ENCODE measurements at regions not wholly inside any gene's neighbourhood (a gene's known extent, or its start where the extent isn't known, plus 50 kb on each side); places are given as distances from the start of the nearest gene placed in this dataset.
"Not testable (repeated sequence)": the region's sequence is repeated elsewhere in the genome, so short reads cannot be mapped to it uniquely, and the experiment has no call there.

- no peak overlapping the region for H3K4me3 ChIP-seq (ENCODE audit: low read depth, low read length)
- no peak for DNase-seq (ENCODE audit: low read depth)
Measured at GRCh38 chr7:125254566-125254965, 324.9 kb upstream of the POT1 start.

- DNase-seq (ENCODE audit: low read depth), result no peak
- no peak overlapping the region for H3K4me3 ChIP-seq (ENCODE audit: low read depth, low read length)
Measured at GRCh38 chr7:125253452-125254190, 324.0 kb upstream of the POT1 start.

DNA sequence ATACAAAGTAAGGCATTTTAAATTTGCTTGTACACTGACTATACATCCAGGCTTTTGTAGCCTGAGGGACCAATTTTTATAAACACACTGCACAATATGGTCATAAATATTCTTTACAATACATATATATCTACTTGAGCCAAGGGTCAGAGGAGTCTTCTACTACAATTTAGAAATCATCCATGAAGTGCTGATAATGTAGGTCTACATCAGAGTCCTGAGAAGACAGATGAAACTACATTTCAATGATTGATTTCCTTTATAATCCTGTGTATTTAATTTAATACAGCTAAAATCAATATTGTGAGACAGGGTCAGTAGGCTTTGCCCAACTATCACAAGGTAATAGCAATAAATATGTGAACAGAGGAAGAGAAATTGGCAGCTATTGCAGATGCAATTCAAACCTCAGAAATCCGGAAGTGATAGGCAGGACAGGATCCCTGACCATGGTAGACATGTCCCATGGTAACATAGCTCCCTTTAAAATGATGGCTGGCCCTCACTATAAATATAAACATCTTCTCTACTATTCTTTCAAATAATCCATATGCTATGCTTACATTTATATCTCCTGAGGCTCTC lies 318.0 kb upstream of the POT1 start:
- no peak overlapping the region for H3K4me3 ChIP-seq (ENCODE audit: low read depth, low read length)
- no peak for DNase-seq (ENCODE audit: low read depth)

DNA sequence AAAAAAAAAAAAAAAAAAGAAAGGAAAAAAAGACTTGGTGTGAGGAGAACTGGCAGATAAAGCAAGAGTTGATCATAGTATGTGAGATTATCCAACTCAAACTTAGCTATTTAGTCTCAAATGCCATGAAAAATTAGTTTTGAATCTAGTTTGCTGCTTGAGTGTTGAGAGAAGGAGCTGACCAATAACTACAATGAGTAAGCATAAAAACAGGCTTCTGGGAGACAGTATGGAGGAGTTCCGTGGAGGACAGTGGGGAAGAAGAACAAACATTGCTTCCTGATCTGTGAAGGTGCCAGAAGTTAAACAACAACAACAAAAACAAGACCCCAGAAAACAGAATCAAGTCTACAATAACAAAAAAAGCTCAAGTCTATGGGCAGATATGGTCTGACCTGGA lies 317.1 kb upstream of the POT1 start:
- H3K4me3 ChIP-seq (ENCODE audit: low read depth, low read length), result no peak overlapping the region
- no peak for DNase-seq (ENCODE audit: low read depth)

DNA sequence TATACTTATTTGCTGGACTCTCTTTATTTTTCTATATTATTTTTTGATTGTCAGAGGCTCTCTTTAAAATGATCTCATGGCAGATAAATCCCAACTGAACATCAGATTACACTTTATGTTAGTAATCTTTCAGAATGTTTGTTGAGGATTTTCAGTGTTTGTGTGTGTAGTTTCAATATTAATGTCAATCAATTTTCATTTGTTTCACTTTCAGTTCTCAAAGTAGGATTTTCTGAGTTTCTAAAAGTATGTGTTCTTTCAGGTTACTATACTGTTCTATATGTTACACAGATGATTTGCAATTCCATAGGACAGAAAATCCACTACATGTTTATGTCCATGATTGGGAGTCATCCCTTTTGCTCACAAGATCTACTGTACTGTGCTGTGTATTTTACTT lies 311.9 kb upstream of the POT1 start:
- no peak for DNase-seq (ENCODE audit: low read depth)
- no peak overlapping the region for H3K4me3 ChIP-seq (ENCODE audit: low read depth, low read length)

- DNase-seq (ENCODE audit: low read depth), result no peak
- no peak overlapping the region for H3K4me3 ChIP-seq (ENCODE audit: low read depth, low read length)
Measured at GRCh38 chr7:125222596-125222995, 293.0 kb upstream of the POT1 start.

DNA sequence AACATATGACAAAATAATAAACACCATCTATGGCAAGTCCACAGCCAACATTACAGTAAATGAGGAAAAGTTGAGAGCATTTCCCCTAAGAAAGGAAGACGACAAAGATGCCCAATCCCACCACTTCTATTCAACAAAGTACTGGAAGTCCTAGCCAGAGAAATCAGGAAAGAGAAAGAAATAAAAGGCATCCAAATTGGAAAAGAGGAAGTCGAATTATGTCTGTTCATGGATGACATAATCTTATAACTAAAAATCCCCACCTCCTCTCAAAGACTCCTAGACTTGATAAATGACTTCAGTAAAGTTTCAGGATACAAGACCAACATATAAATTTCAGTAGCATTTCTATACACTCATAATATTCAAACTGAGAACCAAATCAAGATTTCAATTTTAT lies 288.5 kb upstream of the POT1 start:
- DNase-seq (ENCODE audit: low read depth), result no peak
- no peak overlapping the region for H3K4me3 ChIP-seq (ENCODE audit: low read depth, low read length)

GRCh38 chr7:125201002-125201401 lies 271.4 kb upstream of the POT1 start:
- H3K4me3 ChIP-seq (ENCODE audit: low read depth, low read length), result no peak overlapping the region

DNA sequence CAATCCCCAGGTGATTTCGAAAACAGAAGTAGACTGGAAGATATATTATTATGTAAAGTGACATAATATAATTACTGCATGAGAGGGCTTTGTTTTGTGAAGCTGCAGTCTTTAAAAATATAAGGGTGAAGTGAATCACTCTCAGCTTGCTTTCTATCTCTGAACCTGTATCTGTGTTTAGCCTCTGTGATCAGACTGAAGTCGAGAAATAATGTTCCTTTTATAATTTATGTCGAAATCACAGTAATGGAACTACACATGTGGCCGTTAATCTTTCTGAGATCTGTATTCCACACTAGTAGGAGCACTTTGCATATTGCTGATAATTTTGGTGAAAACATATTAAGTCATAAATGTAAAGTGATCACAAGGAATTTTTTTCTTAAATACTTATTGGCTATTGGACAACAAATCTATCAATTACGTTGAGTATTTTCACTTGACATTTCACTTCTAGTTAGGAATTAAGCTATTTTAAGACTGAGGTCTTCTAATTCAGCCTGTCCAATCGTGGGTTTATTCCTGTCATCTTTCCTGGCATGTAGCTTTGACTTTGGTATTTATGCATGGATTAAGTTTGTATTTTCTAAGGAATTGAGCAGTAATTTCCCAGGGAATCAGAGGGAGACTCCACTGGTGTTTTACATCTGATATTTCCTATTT lies 268.2 kb upstream of the POT1 start:
- DNase-seq (ENCODE audit: low read depth), result no peak
- H3K4me3 ChIP-seq (ENCODE audit: low read depth, low read length), result no peak overlapping the region

More at GRCh38 chr7:125201002-125201401, 271.4 kb upstream of the POT1 start:
- DNase-seq (ENCODE audit: low read depth), result no peak

DNA sequence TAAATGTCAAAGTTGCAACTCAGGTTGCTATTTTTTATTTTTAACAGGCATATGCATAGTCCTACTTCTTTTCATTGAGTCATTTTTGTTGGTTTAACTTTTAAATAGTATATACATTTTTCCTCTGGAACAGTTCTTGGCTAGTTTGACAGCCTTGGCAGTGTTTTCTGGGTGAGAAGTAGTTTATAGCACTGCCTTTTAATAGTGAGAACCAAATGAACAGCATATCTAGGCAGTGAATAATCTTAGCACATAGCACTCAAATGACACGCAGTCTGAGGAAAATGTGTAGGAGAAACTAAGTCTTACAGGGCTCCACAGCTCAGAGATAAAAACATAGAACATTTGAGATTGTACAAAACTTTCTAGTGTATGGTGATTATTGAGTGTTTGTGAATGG lies 265.5 kb upstream of the POT1 start:
- DNase-seq (ENCODE audit: low read depth), result no peak
- no peak overlapping the region for H3K4me3 ChIP-seq (ENCODE audit: low read depth, low read length)

DNA sequence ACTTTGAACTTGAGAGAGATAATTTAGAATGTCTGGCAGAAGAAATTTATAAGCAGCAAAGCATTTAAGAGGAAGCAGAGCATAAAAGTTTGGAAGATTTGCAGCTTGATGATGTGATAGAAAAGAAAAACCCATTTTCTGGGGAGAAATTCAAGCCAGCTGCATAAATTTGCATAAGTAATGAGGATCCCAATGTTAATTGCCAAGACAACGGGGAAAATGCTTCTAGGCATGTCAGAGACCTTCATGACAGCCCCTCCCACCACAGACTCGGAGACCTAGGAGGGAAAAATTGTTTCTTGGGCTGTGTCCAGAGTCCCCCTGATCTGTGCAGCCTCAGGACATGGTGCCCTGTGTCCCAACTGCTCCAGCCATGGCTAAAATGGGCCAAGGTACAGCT lies 263.6 kb upstream of the POT1 start:
- H3K4me3 ChIP-seq (ENCODE audit: low read depth, low read length), result no peak overlapping the region
- no peak for DNase-seq (ENCODE audit: low read depth)

GRCh38 chr7:125184801-125185200 lies 255.2 kb upstream of the POT1 start:
- no peak for DNase-seq (ENCODE audit: low read depth)
- no peak overlapping the region for H3K4me3 ChIP-seq (ENCODE audit: low read depth, low read length)

DNA sequence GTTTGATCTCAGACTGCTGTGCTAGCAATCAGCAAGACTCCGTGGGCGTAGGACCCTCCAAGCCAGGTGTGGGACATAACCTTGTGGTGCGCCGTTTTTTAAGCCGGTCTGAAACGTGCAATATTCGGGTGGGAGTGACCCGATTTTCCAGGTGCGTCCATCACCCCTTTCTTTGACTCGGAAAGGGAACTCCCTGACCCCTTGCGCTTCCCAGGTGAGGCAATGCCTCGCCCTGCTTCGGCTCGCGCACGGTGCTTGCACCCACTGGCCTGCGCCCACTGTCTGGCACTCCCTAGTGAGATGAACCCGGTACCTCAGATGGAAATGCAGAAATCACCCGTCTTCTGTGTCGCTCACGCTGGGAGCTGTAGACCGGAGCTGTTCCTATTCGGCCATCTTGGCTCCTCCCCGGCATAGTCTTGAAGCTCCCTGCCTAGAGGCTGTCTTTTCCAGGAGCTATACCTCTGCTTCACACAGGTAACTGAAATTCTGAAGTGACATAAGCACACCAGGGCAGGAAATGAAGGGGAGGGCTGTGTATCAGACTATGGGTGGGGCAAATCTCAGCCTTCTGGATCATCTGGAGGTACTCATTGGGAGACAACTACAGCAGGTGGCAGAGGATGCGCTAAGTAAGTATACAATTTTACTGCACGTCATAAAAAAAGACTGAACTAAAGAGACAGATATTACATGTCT lies 252.1 kb upstream of the POT1 start:
- DNase-seq (ENCODE audit: low read depth), result not testable (repeated sequence)

DNA sequence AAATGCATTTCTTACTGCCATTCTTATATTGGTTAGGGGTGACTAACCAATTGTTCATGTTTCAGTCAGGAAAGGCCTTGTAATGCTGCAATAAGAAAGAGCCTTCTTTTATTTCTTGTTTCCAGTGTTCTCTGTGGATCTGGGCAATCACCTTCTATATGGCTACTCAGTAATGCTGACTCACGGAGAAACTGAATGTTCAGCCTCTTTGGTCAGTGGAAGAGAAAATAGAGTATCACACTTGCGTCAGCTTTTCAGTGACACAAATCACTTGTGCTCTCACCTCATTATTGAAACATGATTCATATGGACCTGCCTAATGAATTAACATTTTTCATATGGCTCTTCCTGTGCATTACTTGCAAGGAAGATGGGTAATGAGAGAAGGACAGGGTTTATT lies 243.9 kb upstream of the POT1 start:
- no peak overlapping the region for H3K4me3 ChIP-seq (ENCODE audit: low read depth, low read length)
- no peak for DNase-seq (ENCODE audit: low read depth)

More for the DNA sequence above, 252.1 kb upstream of the POT1 start:
- not testable (repeated sequence) for H3K4me3 ChIP-seq (ENCODE audit: low read depth, low read length)

GRCh38 chr7:125169088-125169487 lies 239.5 kb upstream of the POT1 start:
- no peak for DNase-seq (ENCODE audit: low read depth)
- no peak overlapping the region for H3K4me3 ChIP-seq (ENCODE audit: low read depth, low read length)

DNA sequence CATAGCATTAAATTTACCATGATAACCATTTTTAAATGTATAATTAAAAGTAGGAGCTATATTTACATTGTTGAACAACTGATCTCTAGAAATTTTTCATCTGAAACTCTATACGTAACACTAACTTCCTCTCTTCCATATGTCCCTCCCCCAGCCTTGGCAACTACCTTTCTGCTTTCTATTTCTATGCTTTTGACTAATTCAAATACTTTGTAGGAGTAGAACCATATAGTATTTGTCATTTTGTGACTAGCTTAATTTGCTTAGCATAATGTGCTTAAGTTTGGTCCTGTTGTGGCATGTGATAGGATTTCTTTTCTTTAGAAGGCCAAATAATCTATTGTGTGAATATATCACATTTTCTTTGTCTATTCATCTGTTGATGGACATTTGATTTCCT lies 225.3 kb upstream of the POT1 start:
- DNase-seq (ENCODE audit: low read depth), result no peak
- no peak overlapping the region for H3K4me3 ChIP-seq (ENCODE audit: low read depth, low read length)

DNA sequence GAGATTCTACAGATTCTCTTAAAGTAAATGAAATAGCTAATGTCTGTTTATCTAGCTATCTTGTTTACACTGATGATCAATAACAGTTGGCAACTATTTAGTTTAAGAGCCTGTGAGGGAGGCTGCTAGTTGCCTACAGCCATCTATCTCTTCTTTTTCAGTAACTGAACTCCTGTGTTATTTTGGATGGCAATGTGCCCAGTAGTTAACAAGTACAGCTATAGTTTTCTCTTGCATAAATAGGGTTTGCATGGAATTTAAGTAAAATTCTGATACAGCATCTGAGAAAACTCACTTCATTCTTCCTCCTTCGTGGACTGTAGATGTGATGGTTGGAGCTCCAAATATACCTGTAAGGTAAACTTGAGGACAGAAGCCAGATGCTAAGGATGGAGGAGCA lies 219.5 kb upstream of the POT1 start:
- H3K4me3 ChIP-seq (ENCODE audit: low read depth, low read length), result no peak overlapping the region

GRCh38 chr7:125147047-125147446 lies 217.4 kb upstream of the POT1 start:
- DNase-seq (ENCODE audit: low read depth), result no peak
- no peak overlapping the region for H3K4me3 ChIP-seq (ENCODE audit: low read depth, low read length)

More for the DNA sequence above, 219.5 kb upstream of the POT1 start:
- no peak for DNase-seq (ENCODE audit: low read depth)

GRCh38 chr7:125136755-125137532 lies 207.3 kb upstream of the POT1 start:
- H3K4me3 ChIP-seq (ENCODE audit: low read depth, low read length), result no peak overlapping the region
- peak; percentile 24 for DNase-seq (ENCODE audit: low read depth)

- no peak overlapping the region for H3K4me3 ChIP-seq (ENCODE audit: low read depth, low read length)
- no peak for DNase-seq (ENCODE audit: low read depth)
Measured at GRCh38 chr7:125136341-125136740, 206.7 kb upstream of the POT1 start.

Measured in skeletal muscle cell (primary cell).